ENCODE measurements at regions not wholly inside any gene's neighbourhood (a gene's known extent, or its start where the extent isn't known, plus 50 kb on each side); places are given as distances from the start of the nearest gene placed in this dataset.

GRCh38 chr18:71194438-71194837, 905.6 kb downstream of the SOCS6 start:
- DNase-seq: no peak

GRCh38 chr18:71189581-71189980, 900.7 kb downstream of the SOCS6 start:
- no peak for DNase-seq

- DNase-seq: peak; percentile 58
Observed at GRCh38 chr18:71168557-71169145, 879.8 kb downstream of the SOCS6 start.

GRCh38 chr18:71136487-71136886, 847.6 kb downstream of the SOCS6 start:
- no peak for DNase-seq

GRCh38 chr18:71134122-71134521, 845.3 kb downstream of the SOCS6 start:
- DNase-seq: no peak

GRCh38 chr18:71131918-71132317, 843.1 kb downstream of the SOCS6 start:
- no peak for DNase-seq

GRCh38 chr18:71130351-71130750, 841.5 kb downstream of the SOCS6 start:
- no peak for DNase-seq

- DNase-seq: peak; percentile 27
Observed at GRCh38 chr18:71125581-71125980, 836.7 kb downstream of the SOCS6 start.

- DNase-seq: no peak
Observed at GRCh38 chr18:71116535-71116934, 827.7 kb downstream of the SOCS6 start.

- DNase-seq: no peak
Observed at GRCh38 chr18:71115261-71115660, 826.4 kb downstream of the SOCS6 start.

- DNase-seq: no peak
Observed at GRCh38 chr18:71114550-71115210, 825.8 kb downstream of the SOCS6 start.

GRCh38 chr18:71107244-71107643, 818.4 kb downstream of the SOCS6 start:
- DNase-seq: no peak

GRCh38 chr18:71106701-71107100, 817.9 kb downstream of the SOCS6 start:
- no peak for DNase-seq

- no peak for DNase-seq
Observed at GRCh38 chr18:71105994-71106546, 817.2 kb downstream of the SOCS6 start.

GRCh38 chr18:71105078-71105819, 816.4 kb downstream of the SOCS6 start:
- no peak for DNase-seq

- no peak for DNase-seq
Observed at GRCh38 chr18:71079606-71080005, 790.8 kb downstream of the SOCS6 start.

GRCh38 chr18:71077451-71077850, 788.6 kb downstream of the SOCS6 start:
- DNase-seq: no peak

GRCh38 chr18:71075147-71075546, 786.3 kb downstream of the SOCS6 start:
- no peak for DNase-seq

GRCh38 chr18:71068338-71068737, 779.5 kb downstream of the SOCS6 start:
- DNase-seq: no peak

GRCh38 chr18:71049893-71050292, 761.0 kb downstream of the SOCS6 start:
- DNase-seq: no peak

GRCh38 chr18:71047882-71048281, 759.0 kb downstream of the SOCS6 start:
- no peak for DNase-seq

GRCh38 chr18:71045331-71046065, 756.7 kb downstream of the SOCS6 start:
- DNase-seq: peak; percentile 21

GRCh38 chr18:71040161-71040560, 751.3 kb downstream of the SOCS6 start:
- no peak for DNase-seq

Data from NCI-H226 (cell line).